GM21723 (cell line): ENCODE measurements at regions not wholly inside any gene's neighbourhood (a gene's known extent, or its start where the extent isn't known, plus 50 kb on each side); places are given as distances from the start of the nearest gene placed in this dataset.
"Not testable (repeated sequence)": the region's sequence is repeated elsewhere in the genome, so short reads cannot be mapped to it uniquely, and the experiment has no call there.

Source experiments
- ATAC-seq: cut with Tn5 transposase; IDR thresholded peaks from one replicate; pipeline ENCODE4 v1.9.1; 2021; ENCODE audit warnings: mild to moderate bottlenecking, moderate library complexity; ENCODE audit not compliant: unreplicated experiment

GRCh38 chr14:30473846-30474696 lies 84.9 kb upstream of the G2E3 start:
- ATAC-seq: not testable (repeated sequence)

- no peak for ATAC-seq
Measured at GRCh38 chr14:30482276-30482675, 76.7 kb upstream of the G2E3 start.

- no peak for ATAC-seq
Measured at GRCh38 chr14:30484201-30484600, 74.8 kb upstream of the G2E3 start.

GRCh38 chr14:30484976-30485375 lies 74.0 kb upstream of the G2E3 start:
- ATAC-seq: no peak

- no peak for ATAC-seq
Measured at GRCh38 chr14:30496852-30497251, 62.1 kb upstream of the G2E3 start.

- no peak for ATAC-seq
Measured at GRCh38 chr14:30499358-30499757, 59.6 kb upstream of the G2E3 start.

GRCh38 chr14:30500222-30500621 lies 58.7 kb upstream of the G2E3 start:
- ATAC-seq: no peak

- no peak for ATAC-seq
Measured at GRCh38 chr14:30507209-30507608, 51.7 kb upstream of the G2E3 start.
